ENCODE measurements at regions not wholly inside any gene's neighbourhood (a gene's known extent, or its start where the extent isn't known, plus 50 kb on each side); places are given as distances from the start of the nearest gene placed in this dataset.
A peak's percentile ranks its signal among the peaks of the same experiment; 100 is the strongest.
"Not testable (repeated sequence)": the region's sequence is repeated elsewhere in the genome, so short reads cannot be mapped to it uniquely, and the experiment has no call there.

GRCh38 chr4:147109800-147110199 lies 164.1 kb upstream of the TTC29 start:
- Mint-ChIP-seq H3K4me3 (no peak overlapping the region), H3K9me3 (no peaks in the 10 kb centered on the region), H3K36me3 (no peaks in the 10 kb centered on the region), H3K27ac (no peak overlapping the region), H3K4me1 (no peaks in the 10 kb centered on the region)
- DNase-seq (ENCODE audit: low spot score in 2 of 2), result no peak
- no peak for ATAC-seq

GRCh38 chr4:147110473-147111367 lies 165.1 kb upstream of the TTC29 start:
- H3K27ac Mint-ChIP-seq, result no peak overlapping the region
- H3K4me1 Mint-ChIP-seq, result no peaks in the 10 kb centered on the region
- no peaks in the 10 kb centered on the region for H3K36me3 Mint-ChIP-seq
- no peak overlapping the region for H3K4me3 Mint-ChIP-seq
- no peak for DNase-seq (ENCODE audit: low spot score in 2 of 2)
- H3K9me3 Mint-ChIP-seq, result no peaks in the 10 kb centered on the region
- no peak for ATAC-seq

DNA sequence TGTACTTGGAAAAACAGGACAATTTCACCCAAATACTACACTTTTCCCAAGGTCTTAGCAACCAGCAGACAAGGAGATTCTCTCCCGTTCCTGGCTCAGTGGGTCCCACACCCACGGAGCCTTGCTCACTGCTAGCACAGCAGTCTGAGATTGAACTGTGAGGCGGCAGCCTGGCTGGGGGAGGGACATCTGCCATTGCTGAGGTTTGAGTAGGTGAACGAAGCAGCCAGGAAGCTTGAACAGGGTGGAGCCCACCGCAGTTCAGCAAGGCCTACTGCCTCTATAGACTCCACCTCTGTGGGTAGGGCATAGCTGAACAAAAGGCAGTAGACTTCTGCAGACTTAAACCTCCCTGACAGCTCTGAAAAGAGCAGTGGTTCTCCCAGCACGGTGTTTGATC lies 166.5 kb upstream of the TTC29 start:
- not testable (repeated sequence) for ATAC-seq; H3K9me3 Mint-ChIP-seq; H3K4me3 Mint-ChIP-seq; H3K36me3 Mint-ChIP-seq; H3K27ac Mint-ChIP-seq; H3K4me1 Mint-ChIP-seq; DNase-seq (ENCODE audit: low spot score in 2 of 2)

DNA sequence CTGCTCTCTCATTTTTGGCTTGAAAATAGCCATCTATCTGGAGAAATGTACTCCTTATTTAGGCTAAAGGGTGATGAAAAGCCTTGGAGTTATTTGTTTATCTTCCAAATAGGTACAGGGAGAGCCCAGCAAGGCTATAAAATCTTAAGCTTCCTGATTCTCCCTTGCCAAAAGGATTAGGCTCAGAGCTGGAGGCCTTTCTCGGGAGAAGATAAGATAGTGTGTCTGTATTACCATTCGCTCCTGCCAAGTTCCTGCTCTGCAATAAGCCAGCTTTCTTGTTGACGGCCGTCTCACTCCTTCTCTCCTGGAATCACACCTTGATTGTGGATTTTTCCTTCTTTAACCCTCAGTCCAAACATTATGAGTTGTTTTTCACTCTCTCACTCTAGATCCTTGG lies 171.8 kb upstream of the TTC29 start:
- ATAC-seq (no peak), DNase-seq (ENCODE audit: low spot score in 2 of 2) (no peak)
- no peaks in the 10 kb centered on the region for H3K4me1 Mint-ChIP-seq
- H3K4me3 Mint-ChIP-seq, result no peak overlapping the region
- H3K9me3 Mint-ChIP-seq, result no peaks in the 10 kb centered on the region
- no peaks in the 10 kb centered on the region for H3K36me3 Mint-ChIP-seq
- no peak overlapping the region for H3K27ac Mint-ChIP-seq

- H3K9me3 Mint-ChIP-seq, result no peaks in the 10 kb centered on the region
- DNase-seq (ENCODE audit: low spot score in 2 of 2), result no peak
These were observed 172.9 kb upstream of the TTC29 start for GRCh38 chr4:147118528-147118927.

GRCh38 chr4:147122685-147123084 lies 177.0 kb upstream of the TTC29 start:
- no peak overlapping the region for H3K27ac Mint-ChIP-seq
- DNase-seq (ENCODE audit: low spot score in 2 of 2), result no peak
- no peaks in the 10 kb centered on the region for H3K9me3 Mint-ChIP-seq
- H3K4me3 Mint-ChIP-seq, result no peak overlapping the region
- ATAC-seq, result no peak
- H3K4me1 Mint-ChIP-seq, result no peaks in the 10 kb centered on the region
- no peaks in the 10 kb centered on the region for H3K36me3 Mint-ChIP-seq

More at GRCh38 chr4:147118528-147118927, 172.9 kb upstream of the TTC29 start:
- H3K4me1 Mint-ChIP-seq, result no peaks in the 10 kb centered on the region
- ATAC-seq, result no peak
- H3K4me3 Mint-ChIP-seq, result no peak overlapping the region
- no peak overlapping the region for H3K27ac Mint-ChIP-seq
- no peaks in the 10 kb centered on the region for H3K36me3 Mint-ChIP-seq

DNA sequence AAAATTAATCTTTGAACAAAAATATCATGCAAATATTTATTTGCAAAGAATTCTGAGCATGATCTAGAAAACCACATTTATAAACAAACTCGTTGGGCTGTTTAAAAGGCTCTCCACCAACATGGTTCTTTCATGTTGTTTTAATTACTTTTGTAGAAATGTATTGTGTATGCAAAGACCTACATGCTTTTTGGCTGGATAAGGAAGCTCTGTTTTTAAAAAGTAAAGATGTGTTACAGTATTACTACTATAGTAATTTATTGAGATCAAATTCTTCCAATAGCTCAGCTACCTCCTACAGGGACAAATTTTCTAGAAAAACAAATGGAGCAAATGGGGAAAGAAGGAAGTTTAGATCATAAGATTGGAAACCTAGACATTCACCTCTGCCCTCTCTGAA lies 177.5 kb upstream of the TTC29 start:
- ATAC-seq (no peak), DNase-seq (ENCODE audit: low spot score in 2 of 2) (no peak)
- H3K4me1 Mint-ChIP-seq, result no peaks in the 10 kb centered on the region
- no peak overlapping the region for H3K27ac Mint-ChIP-seq
- no peaks in the 10 kb centered on the region for H3K36me3 Mint-ChIP-seq
- H3K4me3 Mint-ChIP-seq, result no peak overlapping the region
- no peaks in the 10 kb centered on the region for H3K9me3 Mint-ChIP-seq

GRCh38 chr4:147128787-147129186 lies 183.1 kb upstream of the TTC29 start:
- no peak overlapping the region for H3K27ac Mint-ChIP-seq
- H3K9me3 Mint-ChIP-seq, result no peaks in the 10 kb centered on the region
- no peaks in the 10 kb centered on the region for H3K36me3 Mint-ChIP-seq
- DNase-seq (ENCODE audit: low spot score in 2 of 2) (no peak), ATAC-seq (no peak)
- H3K4me1 Mint-ChIP-seq, result no peaks in the 10 kb centered on the region
- H3K4me3 Mint-ChIP-seq, result no peak overlapping the region

- Mint-ChIP-seq H3K4me3 (no peak overlapping the region), H3K27ac (no peak overlapping the region), H3K4me1 (no peaks in the 10 kb centered on the region), H3K36me3 (no peaks in the 10 kb centered on the region), H3K9me3 (no peaks in the 10 kb centered on the region)
- no peak for ATAC-seq
- no peak for DNase-seq (ENCODE audit: low spot score in 2 of 2)
These were observed 184.0 kb upstream of the TTC29 start for GRCh38 chr4:147129687-147130086.

DNA sequence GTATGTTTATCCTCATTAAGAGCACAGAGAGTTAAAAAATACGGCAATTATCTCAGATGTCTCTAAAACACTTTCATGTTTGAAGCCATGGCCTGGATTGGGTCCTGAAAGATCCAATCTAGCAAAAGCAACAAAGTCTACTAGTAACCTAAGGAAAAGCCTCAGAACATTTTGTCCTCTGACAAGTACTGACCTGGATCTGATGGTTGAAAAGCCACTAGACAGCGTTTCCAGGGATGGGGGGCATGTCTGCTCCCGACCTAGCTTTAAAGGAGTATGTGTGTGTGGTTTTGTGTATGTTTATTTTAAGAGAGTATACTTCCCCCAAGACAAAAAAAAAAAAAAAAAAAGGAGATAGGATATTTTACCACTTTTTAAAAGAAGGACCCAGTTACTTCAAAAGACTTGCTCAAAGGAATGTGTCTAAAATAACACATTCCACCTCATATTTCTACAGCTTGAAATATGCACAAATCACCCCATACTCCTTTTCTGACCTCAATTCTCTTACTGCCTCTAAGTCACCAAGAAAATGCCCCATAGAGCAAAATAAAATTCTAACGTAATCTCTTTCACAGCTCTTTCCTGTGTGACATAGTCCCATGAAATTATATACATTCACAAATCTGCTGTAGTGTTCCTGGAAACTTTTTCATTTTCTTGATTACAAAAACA lies 189.0 kb upstream of the TTC29 start:
- no peak for DNase-seq (ENCODE audit: low spot score in 2 of 2)
- no peak overlapping the region for H3K4me3 Mint-ChIP-seq

DNA sequence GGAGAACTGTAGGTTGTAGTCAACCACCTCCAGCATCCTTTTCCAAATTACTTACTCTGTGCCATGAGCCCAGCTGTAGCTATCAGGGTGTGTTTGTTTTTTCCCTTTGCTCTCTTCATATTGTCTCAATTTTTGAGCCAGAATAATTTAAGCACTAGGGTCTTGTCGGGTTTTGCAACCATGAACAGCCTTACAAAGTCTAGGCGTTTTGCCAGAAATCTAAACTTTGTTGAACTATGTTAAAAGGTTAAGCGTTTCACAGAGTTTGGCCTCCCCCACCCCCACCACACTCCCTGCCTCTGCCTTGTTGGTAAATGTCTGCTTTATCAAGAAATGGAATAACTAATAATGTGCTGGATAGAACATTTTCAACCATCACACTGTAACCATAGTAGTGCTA lies 190.6 kb upstream of the TTC29 start:
- H3K9me3 Mint-ChIP-seq, result no peaks in the 10 kb centered on the region
- no peak for ATAC-seq
- no peak for DNase-seq (ENCODE audit: low spot score in 2 of 2)
- no peaks in the 10 kb centered on the region for H3K36me3 Mint-ChIP-seq
- no peaks in the 10 kb centered on the region for H3K4me1 Mint-ChIP-seq
- H3K27ac Mint-ChIP-seq, result no peak overlapping the region
- no peak overlapping the region for H3K4me3 Mint-ChIP-seq

More for the DNA sequence above, 189.0 kb upstream of the TTC29 start:
- H3K9me3 Mint-ChIP-seq, result no peaks in the 10 kb centered on the region
- no peak for ATAC-seq
- H3K36me3 Mint-ChIP-seq, result no peaks in the 10 kb centered on the region
- H3K27ac Mint-ChIP-seq, result no peak overlapping the region
- no peaks in the 10 kb centered on the region for H3K4me1 Mint-ChIP-seq

- DNase-seq (ENCODE audit: low spot score in 2 of 2) (no peak), ATAC-seq (no peak)
- no peaks in the 10 kb centered on the region for H3K9me3 Mint-ChIP-seq
- no peaks in the 10 kb centered on the region for H3K36me3 Mint-ChIP-seq
- H3K27ac Mint-ChIP-seq, result no peak overlapping the region
- H3K4me1 Mint-ChIP-seq, result no peaks in the 10 kb centered on the region
- no peak overlapping the region for H3K4me3 Mint-ChIP-seq
These were observed 191.1 kb upstream of the TTC29 start for GRCh38 chr4:147136751-147137150.

DNA sequence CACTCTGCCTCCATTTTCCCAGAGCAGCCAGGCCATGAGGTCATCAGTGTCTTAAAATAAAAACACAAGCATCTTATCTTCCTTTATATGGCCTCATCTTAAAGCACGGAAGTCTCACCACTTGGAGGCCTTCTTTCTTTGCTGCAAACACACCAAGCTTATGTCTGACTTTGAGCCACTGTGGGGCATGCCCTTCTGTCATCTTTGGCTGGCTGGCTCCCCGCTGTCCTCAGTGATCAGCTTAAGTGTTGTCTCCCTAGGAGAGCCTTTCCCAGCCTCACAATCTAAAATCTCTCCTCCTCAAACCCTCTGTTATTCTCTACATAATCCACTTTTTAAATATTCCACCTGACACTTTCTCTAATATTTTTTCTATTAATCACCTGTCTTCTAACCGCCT lies 191.6 kb upstream of the TTC29 start:
- ATAC-seq, result no peak
- Mint-ChIP-seq H3K9me3 (no peaks in the 10 kb centered on the region), H3K4me1 (no peaks in the 10 kb centered on the region), H3K27ac (no peak overlapping the region), H3K36me3 (no peaks in the 10 kb centered on the region), H3K4me3 (no peak overlapping the region)
- DNase-seq (ENCODE audit: low spot score in 2 of 2), result no peak

GRCh38 chr4:147138171-147138570 lies 192.5 kb upstream of the TTC29 start:
- Mint-ChIP-seq H3K27ac (no peak overlapping the region), H3K9me3 (no peaks in the 10 kb centered on the region), H3K36me3 (no peaks in the 10 kb centered on the region), H3K4me3 (no peak overlapping the region), H3K4me1 (no peaks in the 10 kb centered on the region)
- ATAC-seq, result no peak
- DNase-seq (ENCODE audit: low spot score in 2 of 2), result no peak

- no peak overlapping the region for H3K4me3 Mint-ChIP-seq
- H3K27ac Mint-ChIP-seq, result no peak overlapping the region
- no peaks in the 10 kb centered on the region for H3K36me3 Mint-ChIP-seq
- no peaks in the 10 kb centered on the region for H3K9me3 Mint-ChIP-seq
- DNase-seq (ENCODE audit: low spot score in 2 of 2) (no peak), ATAC-seq (peak; percentile 31)
- no peaks in the 10 kb centered on the region for H3K4me1 Mint-ChIP-seq
These were observed 194.0 kb upstream of the TTC29 start for GRCh38 chr4:147139455-147140198.
